ENCODE measurements at regions not wholly inside any gene's neighbourhood (a gene's known extent, or its start where the extent isn't known, plus 50 kb on each side); places are given as distances from the start of the nearest gene placed in this dataset.

DNA sequence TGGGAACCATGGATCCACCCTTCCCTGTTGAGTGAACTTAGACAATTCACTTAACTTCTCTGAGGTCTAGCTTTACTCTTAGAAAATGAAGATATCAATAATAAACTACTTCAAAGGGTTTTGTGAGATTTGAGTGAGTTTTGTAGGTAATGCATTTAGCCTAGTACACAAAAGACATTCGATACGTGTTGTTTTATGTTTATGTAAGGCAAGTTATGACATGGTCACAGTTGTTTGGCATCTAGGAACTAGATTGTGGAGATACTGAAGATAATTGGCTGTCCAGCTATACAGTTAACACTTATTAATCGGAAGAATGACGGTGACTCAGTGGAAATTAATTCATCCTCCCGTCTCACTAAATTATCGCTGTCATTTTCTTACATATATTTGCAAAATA, 1781.1 kb upstream of the TENM3 start:
- Mint-ChIP-seq H3K4me1 (ENCODE audit: low read depth) (no peaks in the 10 kb centered on the region), H3K27me3 (no peaks in the 10 kb centered on the region), H3K36me3 (ENCODE audit: insufficient read depth) (no peaks in the 10 kb centered on the region), H3K4me3 (ENCODE audit: low read depth) (no peak overlapping the region), H3K9me3 (ENCODE audit: low read depth) (no peaks in the 10 kb centered on the region), H3K27ac (no peak overlapping the region)
- DNase-seq (ENCODE audit: low spot score, unreplicated experiment) = no peak
- TF ChIP-seq, protein P1, sequence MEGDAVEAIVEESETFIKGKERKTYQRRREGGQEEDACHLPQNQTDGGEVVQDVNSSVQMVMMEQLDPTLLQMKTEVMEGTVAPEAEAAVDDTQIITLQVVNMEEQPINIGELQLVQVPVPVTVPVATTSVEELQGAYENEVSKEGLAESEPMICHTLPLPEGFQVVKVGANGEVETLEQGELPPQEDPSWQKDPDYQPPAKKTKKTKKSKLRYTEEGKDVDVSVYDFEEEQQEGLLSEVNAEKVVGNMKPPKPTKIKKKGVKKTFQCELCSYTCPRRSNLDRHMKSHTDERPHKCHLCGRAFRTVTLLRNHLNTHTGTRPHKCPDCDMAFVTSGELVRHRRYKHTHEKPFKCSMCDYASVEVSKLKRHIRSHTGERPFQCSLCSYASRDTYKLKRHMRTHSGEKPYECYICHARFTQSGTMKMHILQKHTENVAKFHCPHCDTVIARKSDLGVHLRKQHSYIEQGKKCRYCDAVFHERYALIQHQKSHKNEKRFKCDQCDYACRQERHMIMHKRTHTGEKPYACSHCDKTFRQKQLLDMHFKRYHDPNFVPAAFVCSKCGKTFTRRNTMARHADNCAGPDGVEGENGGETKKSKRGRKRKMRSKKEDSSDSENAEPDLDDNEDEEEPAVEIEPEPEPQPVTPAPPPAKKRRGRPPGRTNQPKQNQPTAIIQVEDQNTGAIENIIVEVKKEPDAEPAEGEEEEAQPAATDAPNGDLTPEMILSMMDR (IDR thresholded peaks at IDR 0.05; ENCODE audit: unreplicated experiment) = no peak

DNA sequence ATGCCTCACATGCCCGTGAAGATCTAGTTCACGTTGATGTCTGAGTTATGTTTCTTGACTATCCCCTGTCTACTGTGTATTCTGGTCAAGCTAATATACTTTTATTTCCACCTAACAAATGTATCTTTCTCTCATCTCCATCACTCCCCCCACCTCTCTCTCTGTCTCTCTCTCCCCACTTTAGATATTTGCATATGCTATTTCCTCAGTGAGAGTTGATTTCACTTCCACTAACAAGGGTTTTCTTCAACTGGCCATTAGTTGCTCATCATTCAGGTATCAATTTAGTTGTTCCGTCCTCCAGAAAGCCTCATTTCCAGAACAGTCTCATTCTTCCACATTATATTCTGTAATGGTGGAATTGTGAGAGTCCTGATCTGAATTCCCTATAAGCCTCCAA, 1777.8 kb upstream of the TENM3 start:
- Mint-ChIP-seq H3K4me3 (ENCODE audit: low read depth) (no peak overlapping the region), H3K4me1 (ENCODE audit: low read depth) (no peaks in the 10 kb centered on the region), H3K27ac (no peak overlapping the region), H3K36me3 (ENCODE audit: insufficient read depth) (no peaks in the 10 kb centered on the region), H3K27me3 (no peaks in the 10 kb centered on the region), H3K9me3 (ENCODE audit: low read depth) (peaks cover 8% of the 10 kb centered on the region)
- no peak for DNase-seq (ENCODE audit: low spot score, unreplicated experiment)
- TF ChIP-seq, protein P1 (IDR thresholded peaks at IDR 0.05; ENCODE audit: unreplicated experiment) = no peak

DNA sequence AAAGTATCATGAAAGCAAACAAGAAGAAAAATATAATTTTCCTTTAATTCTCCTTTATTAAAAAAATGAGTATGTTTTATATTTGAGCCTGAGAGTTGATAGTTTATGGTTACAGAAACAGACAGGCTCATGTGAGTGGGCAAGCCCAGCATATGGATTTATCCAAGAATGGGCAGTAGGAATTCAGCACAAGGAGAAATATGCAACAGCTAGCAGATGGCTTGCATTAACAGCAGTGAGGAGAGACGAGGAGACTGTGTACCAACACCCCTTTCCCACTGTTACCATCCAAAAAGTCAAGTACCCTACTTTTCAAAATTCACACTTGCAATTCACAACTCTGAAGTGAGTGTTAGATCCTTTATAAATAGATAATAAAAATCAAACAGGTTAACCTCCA, 1760.2 kb upstream of the TENM3 start:
- Mint-ChIP-seq H3K36me3 (ENCODE audit: insufficient read depth) (peaks cover 2% of the 10 kb centered on the region), H3K27me3 (no peaks in the 10 kb centered on the region), H3K4me3 (ENCODE audit: low read depth) (no peak overlapping the region), H3K27ac (no peak overlapping the region), H3K4me1 (ENCODE audit: low read depth) (peaks cover 15% of the 10 kb centered on the region), H3K9me3 (ENCODE audit: low read depth) (peaks cover 5% of the 10 kb centered on the region)
- no peak for DNase-seq (ENCODE audit: low spot score, unreplicated experiment)
- TF ChIP-seq, protein P1 (IDR thresholded peaks at IDR 0.05; ENCODE audit: unreplicated experiment) = no peak

DNA sequence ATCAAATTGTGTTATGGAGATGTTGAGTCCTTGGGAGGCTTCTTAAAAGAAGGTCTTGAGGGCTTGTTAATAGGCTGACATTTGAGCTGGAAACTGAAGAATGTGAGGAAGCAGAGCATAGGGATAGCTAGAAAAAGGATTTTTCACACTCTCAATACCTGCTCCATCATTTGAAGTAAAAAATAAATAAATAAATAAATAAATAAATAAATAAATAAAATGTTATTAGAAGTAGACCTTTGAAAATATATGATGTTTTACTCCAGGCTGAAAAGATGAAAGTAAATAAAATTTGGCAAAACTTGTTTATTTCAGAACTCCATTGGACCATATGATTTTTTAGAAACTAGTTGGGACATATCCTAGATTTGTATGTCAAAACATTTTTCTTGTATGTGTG, 1757.8 kb upstream of the TENM3 start:
- Mint-ChIP-seq H3K27ac (no peak overlapping the region), H3K4me3 (ENCODE audit: low read depth) (no peak overlapping the region), H3K4me1 (ENCODE audit: low read depth) (peaks cover 12% of the 10 kb centered on the region), H3K9me3 (ENCODE audit: low read depth) (peaks cover 5% of the 10 kb centered on the region), H3K27me3 (no peaks in the 10 kb centered on the region), H3K36me3 (ENCODE audit: insufficient read depth) (peaks cover 2% of the 10 kb centered on the region)
- TF ChIP-seq, protein P1 (IDR thresholded peaks at IDR 0.05; ENCODE audit: unreplicated experiment) = no peak
- DNase-seq (ENCODE audit: low spot score, unreplicated experiment) = no peak

DNA sequence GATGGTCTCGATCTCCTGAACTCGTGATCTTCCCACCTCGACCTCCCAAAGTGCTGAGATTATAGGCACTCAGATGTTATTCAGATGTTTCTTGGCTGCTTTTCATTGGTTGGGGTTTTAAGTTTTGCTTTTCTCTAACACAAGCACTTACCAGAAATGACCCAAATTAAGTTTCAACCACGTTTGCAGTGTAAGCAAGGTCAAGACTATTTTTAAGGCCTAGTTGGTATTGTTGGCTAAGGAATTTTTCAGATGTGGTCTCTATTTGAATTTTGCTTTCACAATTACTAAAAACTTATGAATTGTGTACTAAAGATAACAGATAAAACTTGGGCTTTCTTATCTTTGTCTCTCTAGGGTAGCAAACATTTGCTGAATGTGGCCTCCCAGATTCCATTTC, 1756.9 kb upstream of the TENM3 start:
- Mint-ChIP-seq H3K4me3 (ENCODE audit: low read depth) (no peak overlapping the region), H3K9me3 (ENCODE audit: low read depth) (peaks cover 5% of the 10 kb centered on the region), H3K4me1 (ENCODE audit: low read depth) (peaks cover 6% of the 10 kb centered on the region), H3K36me3 (ENCODE audit: insufficient read depth) (peaks cover 2% of the 10 kb centered on the region), H3K27ac (no peak overlapping the region), H3K27me3 (no peaks in the 10 kb centered on the region)
- no peak for DNase-seq (ENCODE audit: low spot score, unreplicated experiment)
- TF ChIP-seq, protein P1 (IDR thresholded peaks at IDR 0.05; ENCODE audit: unreplicated experiment) = no peak
